ENCODE measurements at regions not wholly inside any gene's neighbourhood (a gene's known extent, or its start where the extent isn't known, plus 50 kb on each side); places are given as distances from the start of the nearest gene placed in this dataset.

DNA sequence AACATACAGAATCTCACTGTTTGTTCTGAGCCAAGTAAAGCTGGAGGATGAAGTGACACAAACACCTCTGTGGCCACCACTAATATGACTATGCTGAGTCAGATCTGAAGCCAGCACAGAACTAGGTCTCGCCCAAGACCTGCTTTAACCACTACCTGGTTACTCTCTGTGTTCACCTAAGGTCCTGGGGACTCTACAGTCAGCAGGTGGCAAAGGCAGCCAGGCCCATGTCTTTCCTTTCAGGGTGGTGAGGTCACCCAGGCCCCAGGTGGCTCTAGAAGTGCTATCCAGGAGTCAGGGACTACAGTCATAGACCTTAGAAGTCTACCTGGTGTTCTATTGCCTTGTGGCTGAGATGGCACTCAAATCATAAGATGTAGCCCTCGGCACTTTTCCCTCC lies 287.9 kb upstream of the ARRDC4 start:
- Histone ChIP-seq H3K4me3 (ENCODE audit: low read depth, low read length) (no peak overlapping the region), H3K27me3 (ENCODE audit: control insufficient read depth, insufficient read depth, low read length) (no peaks in the 10 kb centered on the region), H3K9me3 (ENCODE audit: control insufficient read depth, insufficient read depth, low read length) (peaks cover 31% of the 10 kb centered on the region), H3K27ac (ENCODE audit: low read depth, low read length) (no peak overlapping the region)
- no peak for DNase-seq (ENCODE audit: low read depth, low spot score)
- ChIA-PET CTCF (no interaction called here), POLR2A (no interaction called here)
- no peak for TF ChIP-seq CTCF (IDR thresholded peaks at IDR 0.05; ENCODE audit: low read depth, low read length)

- no peak for TF ChIP-seq CTCF (IDR thresholded peaks at IDR 0.05; ENCODE audit: low read depth, low read length)
- H3K27ac ChIP-seq (ENCODE audit: low read depth, low read length), result no peak overlapping the region
- ChIA-PET POLR2A (no interaction called here), CTCF (no interaction called here)
- H3K27me3 ChIP-seq (ENCODE audit: control insufficient read depth, insufficient read depth, low read length), result no peaks in the 10 kb centered on the region
- DNase-seq (ENCODE audit: low read depth, low spot score), result no peak
- H3K9me3 ChIP-seq (ENCODE audit: control insufficient read depth, insufficient read depth, low read length), result peaks cover 23% of the 10 kb centered on the region
- H3K4me3 ChIP-seq (ENCODE audit: low read depth, low read length), result no peak overlapping the region
Measured at GRCh38 chr15:97678656-97679055, 281.8 kb upstream of the ARRDC4 start.

DNA sequence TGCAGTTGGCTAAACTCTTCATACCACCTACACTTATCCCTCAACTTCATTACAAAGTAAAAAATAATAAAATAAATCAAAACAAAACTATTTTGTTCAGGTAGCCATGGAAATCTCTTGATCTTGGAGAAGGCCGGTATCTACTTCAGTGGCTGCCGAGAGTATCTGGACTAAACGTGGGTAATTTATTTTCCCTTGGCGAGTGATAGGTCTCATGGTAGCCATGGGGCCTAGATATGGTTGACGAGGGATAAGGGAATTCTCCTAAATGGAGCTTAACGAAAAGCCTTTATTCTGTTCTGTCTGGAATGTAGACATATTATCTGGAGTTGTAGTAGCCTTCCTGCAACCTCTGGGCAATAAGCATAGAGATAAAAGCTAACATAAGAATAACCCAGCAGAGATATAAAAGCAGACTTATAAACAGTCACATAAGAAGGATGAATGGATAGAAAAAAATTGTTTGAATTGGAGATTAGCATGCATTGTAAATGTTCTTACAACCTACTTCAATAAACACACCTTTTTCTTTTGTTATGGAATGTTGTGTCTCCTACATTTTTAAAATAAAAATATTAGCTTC lies 281.3 kb upstream of the ARRDC4 start:
- CTCF ChIA-PET, result no interaction called here

GRCh38 chr15:97680606-97681220 lies 279.8 kb upstream of the ARRDC4 start:
- TF ChIP-seq CTCF (IDR thresholded peaks at IDR 0.05; ENCODE audit: low read depth, low read length), result no peak
- Histone ChIP-seq H3K9me3 (ENCODE audit: control insufficient read depth, insufficient read depth, low read length) (peaks cover 20% of the 10 kb centered on the region), H3K27ac (ENCODE audit: low read depth, low read length) (no peak overlapping the region), H3K4me3 (ENCODE audit: low read depth, low read length) (no peak overlapping the region), H3K27me3 (ENCODE audit: control insufficient read depth, insufficient read depth, low read length) (no peaks in the 10 kb centered on the region)
- CTCF ChIA-PET, result no interaction called here
- POLR2A ChIA-PET, result no interaction called here
- no peak for DNase-seq (ENCODE audit: low read depth, low spot score)

More for the DNA sequence above, 281.3 kb upstream of the ARRDC4 start:
- H3K27ac ChIP-seq (ENCODE audit: low read depth, low read length), result no peak overlapping the region
- POLR2A ChIA-PET, result no interaction called here
- no peak overlapping the region for H3K4me3 ChIP-seq (ENCODE audit: low read depth, low read length)
- peaks cover 21% of the 10 kb centered on the region for H3K9me3 ChIP-seq (ENCODE audit: control insufficient read depth, insufficient read depth, low read length)
- no peaks in the 10 kb centered on the region for H3K27me3 ChIP-seq (ENCODE audit: control insufficient read depth, insufficient read depth, low read length)
- TF ChIP-seq CTCF (IDR thresholded peaks at IDR 0.05; ENCODE audit: low read depth, low read length), result no peak
- DNase-seq (ENCODE audit: low read depth, low spot score), result no peak

DNA sequence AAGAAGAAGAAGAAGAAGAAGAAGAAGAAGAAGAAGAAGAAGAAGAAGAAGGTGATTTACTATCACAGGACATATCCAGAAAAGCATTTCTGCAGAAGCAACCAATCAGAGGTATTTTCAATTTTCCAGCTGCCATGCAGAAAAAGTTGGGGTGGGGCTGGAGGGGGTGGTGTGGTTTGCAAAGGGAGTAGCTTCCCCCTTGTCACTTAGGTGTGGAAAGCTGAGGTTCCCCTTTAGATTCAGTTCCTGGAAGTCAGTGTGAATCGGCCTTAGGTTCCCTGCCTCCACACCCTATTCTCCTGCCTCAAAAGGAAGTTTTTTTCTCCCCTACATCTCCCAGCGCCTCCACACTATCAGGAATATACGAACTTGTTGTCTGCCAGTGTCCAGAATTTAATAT lies 276.7 kb upstream of the ARRDC4 start:
- TF ChIP-seq CTCF (IDR thresholded peaks at IDR 0.05; ENCODE audit: low read depth, low read length), result no peak
- Histone ChIP-seq H3K9me3 (ENCODE audit: control insufficient read depth, insufficient read depth, low read length) (peaks cover 18% of the 10 kb centered on the region), H3K27ac (ENCODE audit: low read depth, low read length) (no peak overlapping the region), H3K27me3 (ENCODE audit: control insufficient read depth, insufficient read depth, low read length) (no peaks in the 10 kb centered on the region), H3K4me3 (ENCODE audit: low read depth, low read length) (no peak overlapping the region)
- POLR2A ChIA-PET, result no interaction called here
- no peak for DNase-seq (ENCODE audit: low read depth, low spot score)
- CTCF ChIA-PET, result no interaction called here
